HG03442 (cell line): ENCODE measurements at regions not wholly inside any gene's neighbourhood (a gene's known extent, or its start where the extent isn't known, plus 50 kb on each side); places are given as distances from the start of the nearest gene placed in this dataset.
"Not testable (repeated sequence)": the region's sequence is repeated elsewhere in the genome, so short reads cannot be mapped to it uniquely, and the experiment has no call there.

Experiments used
- ATAC-seq: cut with Tn5 transposase; IDR thresholded peaks from one replicate; pipeline ENCODE4 v1.9.1; 2021; ENCODE audit warnings: mild to moderate bottlenecking, moderate library complexity; ENCODE audit not compliant: unreplicated experiment

DNA sequence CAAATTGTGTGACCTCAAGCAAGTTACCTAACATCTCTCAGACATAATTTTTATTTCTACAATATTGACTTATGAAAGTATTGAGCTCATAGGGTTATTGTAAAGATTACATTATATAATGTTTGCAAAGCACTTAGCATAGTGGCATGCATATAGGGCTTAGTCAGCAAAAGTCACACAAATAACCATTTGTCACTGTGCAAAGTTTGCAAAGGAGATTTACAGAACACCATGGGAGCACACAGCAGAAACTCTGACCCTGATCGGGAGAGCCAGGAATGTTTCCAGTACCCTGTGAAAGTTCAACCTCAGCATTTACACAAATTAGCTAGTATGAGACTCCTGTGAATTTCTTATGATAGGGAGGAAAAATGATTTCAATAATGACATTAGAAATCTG is 804.6 kb upstream of the RAG2 start:
- no peak for ATAC-seq

DNA sequence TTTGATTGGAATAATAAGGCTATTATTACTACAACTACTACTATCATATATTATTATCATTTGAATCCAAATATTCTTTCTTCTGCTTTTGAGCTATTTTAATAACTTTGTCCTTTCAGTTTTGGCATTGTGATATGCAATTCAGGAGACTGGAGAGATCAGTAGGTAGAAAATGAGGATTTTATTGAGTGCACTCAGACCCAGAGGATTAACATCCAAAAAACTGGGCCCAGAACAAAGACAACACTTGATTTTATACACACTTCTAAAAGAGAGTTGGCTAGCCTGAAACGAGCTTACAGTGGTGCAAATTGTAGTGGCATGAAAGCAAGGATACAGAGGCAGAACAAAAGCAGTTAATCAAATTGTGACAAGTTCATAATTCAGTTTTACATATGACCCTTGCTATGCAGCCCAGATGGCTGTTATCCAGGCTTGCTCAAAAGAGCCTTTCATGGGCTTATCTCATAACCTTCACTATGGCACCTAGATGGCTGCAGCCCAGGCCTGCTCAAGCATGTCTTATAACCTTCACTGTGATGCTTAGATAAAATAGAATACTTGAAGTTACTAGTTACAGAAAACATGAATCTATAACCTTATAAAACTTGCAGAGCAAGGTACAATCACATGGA is 796.3 kb upstream of the RAG2 start:
- no peak for ATAC-seq

DNA sequence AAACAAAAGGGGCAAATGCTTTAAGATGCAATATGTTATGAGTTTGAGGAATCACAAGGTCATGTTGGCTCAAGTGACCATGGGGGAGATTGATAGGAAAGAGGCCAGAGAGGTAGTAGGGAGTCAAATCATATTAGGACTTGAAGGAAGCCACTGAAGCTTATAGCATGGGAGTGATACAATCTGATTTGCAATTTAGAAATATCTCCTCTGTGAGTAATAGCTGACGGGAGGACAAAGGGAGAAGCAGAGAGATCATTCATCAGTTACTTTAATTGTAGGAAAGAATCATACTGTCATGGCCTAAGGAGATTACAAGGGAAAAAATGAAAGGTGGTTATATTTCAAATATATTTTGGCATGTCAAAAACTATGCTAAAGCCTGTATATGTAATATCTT is 793.6 kb upstream of the RAG2 start:
- ATAC-seq = no peak

DNA sequence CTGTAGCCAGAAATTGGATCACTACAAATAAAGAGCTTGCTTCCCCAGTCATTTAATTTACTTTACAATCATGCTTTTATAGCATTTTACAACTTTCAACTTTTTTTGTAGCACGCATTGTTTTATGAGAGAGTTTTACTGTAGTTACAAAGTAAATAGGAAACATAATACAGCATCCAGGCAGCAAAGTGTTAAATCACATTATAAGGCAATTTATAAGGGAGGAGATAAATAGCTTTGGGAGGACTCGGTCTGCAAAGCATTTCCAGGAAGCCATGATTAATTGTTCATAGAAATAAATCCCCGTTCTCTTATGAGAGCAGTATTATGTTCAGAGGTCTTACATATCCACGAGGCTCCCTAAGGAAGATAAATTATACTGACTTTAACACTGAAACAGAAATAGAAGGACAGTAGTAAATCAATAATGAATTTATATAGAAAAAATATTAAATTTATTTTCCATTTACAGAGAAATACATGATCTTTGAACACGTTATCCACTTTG is 792.6 kb upstream of the RAG2 start:
- ATAC-seq = no peak

DNA sequence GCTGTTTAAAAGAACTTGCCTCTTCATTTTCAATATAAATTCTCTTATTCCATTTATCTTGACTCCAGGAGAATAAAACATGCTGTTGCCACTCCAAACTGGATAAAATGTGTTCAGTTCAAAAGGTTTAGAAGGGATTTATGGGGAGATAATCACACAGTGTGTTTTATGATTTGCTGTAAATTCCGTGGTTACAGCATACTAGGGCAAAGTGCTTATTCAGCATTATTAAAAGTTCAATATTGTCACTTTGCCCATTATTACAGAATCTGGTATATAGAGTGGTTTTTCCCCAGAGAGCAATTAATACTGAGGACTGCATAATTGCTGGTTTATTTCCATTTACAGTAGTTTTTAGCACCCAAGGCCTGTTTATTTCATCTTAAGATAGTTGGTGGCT is 780.9 kb upstream of the RAG2 start:
- ATAC-seq = no peak

DNA sequence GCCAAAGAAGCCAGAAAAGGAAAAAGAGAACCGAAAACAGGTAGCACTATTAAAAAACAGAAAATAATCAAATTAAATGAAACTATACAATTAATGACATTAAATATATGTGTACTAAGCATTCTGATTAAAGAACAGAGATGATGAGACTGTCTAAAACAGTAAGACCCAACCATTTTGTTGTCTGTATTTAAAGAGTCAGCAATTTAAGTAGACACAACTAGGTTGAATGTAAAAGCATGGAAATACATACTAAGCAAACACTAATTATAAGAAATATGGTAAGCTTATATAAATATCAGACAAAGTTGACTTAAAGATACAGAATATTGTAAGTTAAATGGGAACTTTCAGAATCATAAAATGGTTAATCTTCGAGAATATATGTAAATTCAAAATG is 774.6 kb upstream of the RAG2 start:
- ATAC-seq = no peak

DNA sequence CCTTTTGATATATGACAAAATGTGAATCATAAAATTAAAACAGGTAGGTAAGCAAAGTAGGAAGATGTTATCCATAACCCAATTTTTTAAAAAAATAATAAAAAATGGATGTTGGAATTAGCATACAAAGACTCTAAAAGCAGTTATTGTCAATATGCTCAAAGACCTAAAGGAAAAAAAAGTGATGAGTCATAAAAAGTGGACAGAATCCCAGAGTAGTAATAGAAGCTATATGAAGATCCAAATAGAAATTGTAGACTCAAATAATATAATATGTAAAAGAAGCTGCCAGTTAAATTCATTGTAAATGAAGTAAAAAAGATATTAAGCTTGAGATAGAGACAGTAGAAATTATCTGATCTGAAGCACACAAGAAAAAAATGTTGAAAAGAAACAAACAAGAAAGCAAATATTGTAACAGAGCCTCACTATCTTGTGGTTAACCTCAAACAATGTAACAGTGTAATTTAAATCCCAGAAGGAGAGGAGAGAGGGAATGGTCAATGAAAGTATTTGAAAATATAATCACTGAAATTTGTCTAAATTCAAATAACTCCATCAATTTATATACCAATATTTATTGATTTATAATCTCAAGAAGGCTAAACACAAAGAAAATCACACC is 773.4 kb upstream of the RAG2 start:
- no peak for ATAC-seq

DNA sequence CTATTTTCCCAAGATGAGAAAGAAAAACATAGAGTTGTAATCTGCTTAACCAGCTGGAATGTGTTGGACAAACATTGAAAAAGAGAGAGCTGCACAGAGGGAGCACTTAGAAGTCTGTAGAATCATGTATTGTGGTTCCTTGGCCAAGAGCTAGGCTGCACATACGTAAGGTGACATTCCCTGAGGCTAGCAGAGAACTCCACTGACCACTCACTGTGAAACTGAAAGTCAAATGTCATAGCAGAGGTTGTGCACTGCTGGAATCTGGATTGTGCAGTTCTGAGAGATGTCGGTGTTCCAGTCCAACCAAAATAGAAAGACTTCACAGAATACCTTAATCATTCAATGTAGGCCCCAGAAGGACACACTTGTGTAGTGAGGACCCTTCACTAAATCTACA is 772.8 kb upstream of the RAG2 start:
- no peak for ATAC-seq

DNA sequence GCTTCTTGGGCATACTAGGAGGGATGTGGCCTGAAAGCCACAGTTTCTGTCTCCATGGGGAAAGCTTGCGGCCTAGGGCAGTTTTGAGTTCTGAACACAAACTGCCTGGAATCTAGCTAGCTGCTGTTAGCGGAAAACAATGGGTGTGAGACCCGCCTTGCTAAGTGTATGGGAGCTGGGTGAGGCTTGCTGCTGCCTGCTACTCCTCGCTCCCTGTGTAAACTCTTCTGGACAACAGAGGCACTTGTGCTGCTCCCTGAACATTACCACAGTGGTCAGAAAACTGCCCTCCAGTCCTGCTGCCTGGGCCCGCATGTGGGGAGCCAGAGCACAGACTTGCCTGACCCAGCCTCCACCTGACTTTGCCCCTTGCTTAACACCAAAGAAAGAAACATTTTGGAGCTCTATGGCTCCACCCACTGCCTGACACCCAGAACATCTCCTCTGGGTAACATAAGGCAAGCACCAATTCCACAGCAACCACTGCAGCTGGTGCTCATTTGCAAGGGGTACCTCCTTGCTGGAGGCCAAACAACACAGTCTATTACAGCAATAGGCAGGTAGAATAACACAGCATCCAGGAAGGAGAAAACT is 766.3 kb upstream of the RAG2 start:
- no peak for ATAC-seq

DNA sequence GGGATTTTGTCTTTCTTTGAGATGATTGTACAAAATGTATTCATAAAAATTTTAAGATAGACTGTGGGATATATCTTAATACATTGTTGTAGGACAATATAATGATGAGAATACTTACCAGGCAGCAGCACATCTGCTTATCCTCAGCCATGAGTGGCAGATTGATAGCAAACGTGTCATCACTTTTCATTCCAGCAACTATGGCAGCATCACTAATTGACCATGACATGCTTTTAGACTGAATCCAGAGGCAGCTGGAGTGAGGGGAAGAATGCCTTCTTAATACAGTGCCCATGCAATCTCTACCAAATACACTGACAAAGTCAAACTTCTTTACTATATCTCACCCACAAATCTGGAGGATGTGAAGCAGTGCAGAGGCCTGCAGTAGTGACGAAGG is 755.2 kb upstream of the RAG2 start:
- no peak for ATAC-seq

DNA sequence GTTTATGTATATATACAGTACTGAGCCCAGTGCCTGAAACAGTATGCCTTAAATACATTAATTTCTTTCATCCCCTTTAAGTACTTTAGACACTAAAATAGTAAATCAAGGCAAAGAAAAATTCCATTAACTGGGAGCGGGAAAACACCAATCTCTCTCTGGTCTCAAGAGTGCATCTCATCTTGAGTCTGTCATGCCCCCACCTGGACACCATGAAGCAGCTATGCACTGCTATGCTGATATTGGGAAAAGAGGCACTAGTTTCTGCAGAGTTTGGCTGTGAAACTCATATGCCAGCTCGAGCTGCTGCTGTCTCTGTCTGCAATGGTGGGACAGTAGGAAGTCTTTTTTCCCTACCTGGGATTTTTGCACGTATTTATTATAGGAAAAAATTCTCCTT is 754.4 kb upstream of the RAG2 start:
- no peak for ATAC-seq

DNA sequence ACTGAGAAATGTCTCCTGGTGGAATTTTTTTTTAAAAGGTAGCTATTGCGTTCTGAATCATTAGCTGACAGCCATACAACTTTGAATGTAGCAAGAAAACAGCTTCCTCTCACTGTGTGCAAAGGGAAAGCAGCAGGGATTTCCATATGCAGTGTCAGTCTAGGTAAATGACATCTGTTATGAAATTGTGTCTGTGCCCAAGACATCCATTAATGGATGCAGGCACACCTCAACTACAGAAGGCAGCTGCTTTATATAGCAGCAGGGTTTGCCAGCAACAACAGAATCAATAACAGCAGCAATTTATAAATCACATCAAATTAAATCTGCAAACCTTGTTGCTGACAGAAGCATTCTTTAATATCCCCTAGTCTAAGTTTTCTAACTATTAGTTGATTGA is 745.3 kb upstream of the RAG2 start:
- no peak for ATAC-seq

DNA sequence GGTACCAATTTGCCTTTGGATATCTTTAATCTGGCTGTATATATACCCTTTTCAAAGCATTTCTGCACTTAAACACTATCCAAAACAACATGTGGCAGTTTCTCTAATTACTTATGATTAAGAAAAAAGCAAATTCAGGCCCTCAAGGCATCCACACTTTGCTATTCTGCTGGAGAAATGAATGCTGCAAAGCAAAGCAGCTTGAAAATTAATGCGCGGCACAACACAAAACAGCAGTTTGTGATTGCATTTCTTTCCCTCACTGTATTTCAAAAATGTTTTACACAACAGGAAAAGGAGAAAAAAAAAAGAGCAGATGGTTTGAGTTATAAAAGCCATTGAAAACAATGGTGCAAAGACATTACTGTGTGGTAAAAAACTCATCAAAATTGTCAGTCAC is 738.4 kb upstream of the RAG2 start:
- no peak for ATAC-seq

DNA sequence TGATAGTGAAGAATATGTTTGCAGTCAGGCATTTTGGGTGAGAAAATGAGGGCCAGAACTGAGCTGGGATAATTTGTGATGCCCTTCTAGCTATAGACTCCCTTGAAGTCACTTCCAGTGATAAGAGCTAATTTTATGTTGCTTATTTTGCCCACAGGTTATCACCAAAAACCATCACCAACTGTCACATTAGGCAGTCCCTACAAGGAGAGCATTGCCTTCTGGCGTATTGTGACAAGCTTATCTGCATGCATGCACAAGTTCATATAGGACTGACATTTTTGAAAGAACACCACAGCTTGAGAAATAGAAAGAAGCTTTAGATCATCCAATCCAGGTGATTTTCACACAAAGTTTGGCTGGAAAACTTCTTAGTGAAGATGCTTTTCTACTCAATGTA is 735.3 kb upstream of the RAG2 start:
- ATAC-seq = no peak

DNA sequence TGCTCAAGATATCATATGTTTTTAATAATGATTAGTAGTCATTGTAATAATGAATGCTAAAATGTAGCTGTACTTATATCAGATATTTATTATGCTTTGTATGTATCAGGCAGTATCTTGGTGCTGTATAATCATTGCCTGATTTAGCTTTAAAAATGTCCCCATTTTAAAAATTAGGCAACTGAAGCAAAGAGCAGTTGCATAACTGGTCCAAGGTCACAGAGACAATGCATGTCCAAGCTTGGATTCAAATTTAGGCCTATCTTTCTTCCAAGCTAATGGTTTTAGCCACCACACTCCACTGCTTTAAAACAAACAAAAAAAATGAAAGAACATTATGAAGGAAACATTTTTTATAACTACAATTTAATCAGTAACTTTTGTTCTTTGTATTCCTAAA is 725.8 kb upstream of the RAG2 start:
- ATAC-seq = no peak

DNA sequence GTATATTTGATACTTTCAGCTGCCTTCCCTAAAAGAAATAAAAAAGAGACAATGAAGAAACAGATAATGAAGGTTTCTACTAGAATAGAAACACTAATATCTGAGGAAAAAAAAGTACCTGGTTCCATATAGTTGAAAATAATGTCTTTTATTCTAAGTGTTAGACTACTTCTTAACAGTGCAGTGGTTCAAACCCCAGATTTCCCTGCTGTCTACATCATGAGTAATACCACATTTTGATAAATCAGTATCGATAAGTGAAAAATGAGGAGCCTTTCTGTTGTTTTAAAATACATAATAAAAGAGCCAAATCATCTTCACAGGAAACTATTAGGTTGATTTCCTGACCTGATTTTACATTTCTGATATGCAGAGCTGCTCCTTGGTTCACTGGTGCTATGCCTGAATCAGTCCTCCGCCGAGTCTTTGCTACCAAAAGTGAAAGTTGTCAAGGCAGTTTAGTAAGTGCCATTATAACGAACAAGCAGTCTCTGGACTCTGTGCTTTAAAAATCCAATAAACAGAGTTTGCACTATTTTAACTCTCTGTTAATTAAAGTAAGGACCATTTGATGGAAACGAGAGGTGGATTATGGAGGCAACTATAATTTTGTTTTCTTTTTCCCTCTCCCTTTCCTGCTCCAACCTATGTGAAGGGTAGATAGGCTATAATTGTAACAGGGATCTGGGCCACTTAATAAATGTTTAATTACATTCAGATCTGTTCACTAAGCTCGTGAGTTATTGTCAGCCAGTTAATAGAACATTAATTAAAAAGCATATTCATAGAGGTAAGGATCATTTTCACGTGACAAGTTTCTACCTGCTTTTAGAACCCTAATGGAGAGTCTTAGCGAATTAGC is 724.5 kb upstream of the RAG2 start:
- ATAC-seq = no peak

DNA sequence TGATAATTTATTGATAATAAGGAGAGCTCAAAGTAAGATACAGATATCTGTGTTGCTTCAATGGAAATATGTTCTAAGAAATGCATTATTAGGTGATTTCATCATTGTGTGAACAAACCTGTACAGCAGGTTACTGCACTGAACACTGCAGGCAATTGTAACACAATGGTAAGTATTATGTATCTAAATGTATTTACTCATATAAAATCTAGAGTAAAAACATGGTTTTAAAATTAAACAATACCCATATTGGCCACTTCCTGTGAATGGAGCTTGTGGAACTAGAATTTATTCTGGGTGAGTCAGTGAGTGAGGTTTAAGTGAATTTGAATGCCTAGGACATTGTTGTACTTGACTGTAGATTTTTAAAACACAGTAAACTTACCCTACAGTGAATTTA is 722.9 kb upstream of the RAG2 start:
- ATAC-seq = no peak

DNA sequence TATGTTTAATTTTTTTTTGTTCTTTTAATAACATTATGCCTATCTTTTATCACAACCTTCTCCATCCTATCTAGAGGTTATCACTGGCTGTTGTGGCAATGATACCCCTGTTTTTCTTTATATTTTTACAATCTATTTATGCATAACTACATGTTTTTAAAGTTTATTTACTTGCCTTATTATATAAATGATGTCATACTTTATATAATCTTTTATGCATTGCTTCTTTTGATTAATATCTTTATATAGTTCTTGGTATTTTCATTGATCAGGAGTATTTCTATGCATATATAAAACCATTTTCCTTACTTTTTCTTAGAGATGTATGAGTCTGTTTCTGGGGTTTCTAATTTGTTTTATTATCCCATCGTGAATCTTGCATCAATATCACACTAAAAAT is 719.8 kb upstream of the RAG2 start:
- ATAC-seq = no peak

DNA sequence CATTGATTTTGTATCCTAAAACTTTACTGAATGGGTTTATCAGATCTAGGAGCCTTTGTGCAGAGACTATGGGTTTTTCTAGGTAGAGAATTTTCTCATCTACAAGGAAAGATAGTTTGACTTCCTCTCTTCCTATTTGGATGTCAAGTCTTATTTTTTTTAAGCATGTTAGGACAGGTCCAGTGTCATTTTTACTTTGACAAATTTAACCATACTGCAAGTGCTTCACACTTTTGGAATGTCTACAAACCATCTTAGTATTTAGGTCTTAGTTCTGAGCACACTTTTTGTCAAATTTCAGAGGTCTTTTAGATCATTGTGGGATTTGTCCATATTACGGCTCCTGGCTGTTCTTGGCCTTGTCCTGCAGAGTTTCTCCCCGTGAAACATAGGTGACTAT is 715.2 kb upstream of the RAG2 start:
- ATAC-seq = no peak

DNA sequence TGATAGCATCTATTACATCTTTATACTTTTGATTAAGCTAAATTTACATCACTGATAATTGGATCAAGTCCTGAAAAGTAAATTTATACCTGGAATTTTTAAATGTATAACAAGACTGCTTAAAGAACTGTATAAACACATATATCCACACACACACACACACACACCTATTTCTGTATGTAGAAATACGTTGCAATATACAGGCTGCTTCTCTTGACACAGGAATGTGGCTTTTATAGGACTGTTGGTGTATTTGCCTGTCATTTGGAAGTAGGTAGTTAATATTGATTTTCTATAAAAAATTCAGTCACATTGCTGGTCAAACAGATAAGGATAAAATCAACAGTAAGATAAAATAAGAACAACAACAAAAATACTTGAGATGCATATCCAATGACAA is 708.5 kb upstream of the RAG2 start:
- ATAC-seq = no peak

DNA sequence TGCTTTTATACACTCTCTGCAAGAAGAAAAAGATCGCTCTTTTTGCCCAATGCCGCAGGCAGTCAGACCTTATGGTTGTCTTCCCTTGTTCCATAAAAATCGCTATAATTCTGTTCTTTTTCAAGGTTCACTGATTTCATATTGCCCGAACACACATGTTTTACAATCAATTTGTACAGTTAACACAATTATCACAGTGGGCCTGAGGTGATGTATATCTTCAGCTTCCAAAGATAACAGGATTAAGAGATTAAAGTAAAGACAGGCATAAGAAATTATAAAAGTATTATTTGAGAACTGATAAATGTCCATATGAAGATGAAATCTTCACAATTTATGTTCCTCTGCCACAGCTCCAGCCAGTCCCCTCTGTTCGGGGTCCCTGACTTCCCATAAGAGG is 703.4 kb upstream of the RAG2 start:
- not testable (repeated sequence) for ATAC-seq

DNA sequence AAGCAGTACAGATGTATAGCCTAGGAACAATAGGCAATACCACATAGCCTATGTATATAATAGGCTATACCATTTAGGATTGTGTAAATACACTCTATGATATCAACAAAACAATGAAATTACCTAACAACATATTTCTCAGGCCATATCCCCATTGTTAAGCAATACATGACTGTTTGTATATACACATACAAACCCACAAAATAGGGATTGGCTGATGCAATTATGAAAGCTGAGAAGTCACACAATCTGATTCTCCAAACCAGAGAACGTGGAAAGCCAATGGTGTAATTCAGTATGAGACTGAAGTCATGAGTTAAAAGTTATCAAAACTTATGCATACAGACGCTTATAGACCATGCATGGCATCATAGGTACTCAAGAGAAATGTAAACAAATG is 700.1 kb upstream of the RAG2 start:
- ATAC-seq = no peak
